Left lobe of liver (tissue), 2 donors: ENCODE measurements at regions not wholly inside any gene's neighbourhood (a gene's known extent, or its start where the extent isn't known, plus 50 kb on each side); places are given as distances from the start of the nearest gene placed in this dataset.

Experiments used
- ATAC-seq: fragments of 200-7000 bp; cut with Tn5 transposase; one replicate; pipeline ENCODE4 v1.9.1; 2020; ENCODE audit warnings: mild to moderate bottlenecking, moderate library complexity
- DNase-seq: peaks from one replicate; pipeline ENCODE4 v3.0.0-alpha.2; 2020; ENCODE audit warnings: low spot score
- donor health status: DM: no; HTN: no; CAD: no; lungs with moderate emphysema.
- donor health status: DM: no; HTN: yes; CAD: no.

DNA sequence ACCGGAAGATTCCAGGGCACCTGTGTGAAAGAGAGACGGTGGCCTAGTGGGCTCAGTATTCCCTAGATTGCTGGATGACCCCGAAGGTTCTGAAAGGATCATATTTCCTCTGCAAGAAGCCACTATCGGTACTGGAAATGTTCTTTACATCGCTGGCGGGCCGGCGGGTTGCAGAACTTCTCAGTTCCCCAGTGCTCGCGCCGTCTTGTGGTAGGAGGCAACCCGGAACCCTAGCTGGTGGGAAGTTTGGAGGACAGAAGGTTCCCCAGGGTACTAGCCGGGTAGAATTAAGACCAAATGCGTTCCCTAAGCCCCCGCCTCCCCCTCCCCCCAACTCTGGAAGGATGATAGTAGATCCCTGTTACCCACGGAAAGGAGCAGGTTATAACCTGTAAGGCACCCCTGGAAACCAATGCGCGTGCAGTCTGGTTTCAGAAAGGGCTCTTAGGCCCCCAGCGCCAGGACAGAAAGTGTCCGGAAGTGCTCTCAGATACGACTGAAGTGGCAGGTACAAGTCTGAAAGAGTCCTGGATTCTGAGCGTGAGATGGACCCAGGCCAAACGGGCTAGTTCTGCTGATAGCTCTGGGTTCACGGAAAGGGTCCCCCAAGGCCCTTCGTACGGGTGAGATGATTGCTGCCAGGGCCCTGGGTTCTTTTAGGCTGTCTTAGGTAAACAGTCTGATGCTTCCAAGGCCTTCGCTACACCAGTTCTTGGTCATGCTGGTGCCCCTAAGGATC is 61.7 kb upstream of the DCAF8L1 start:
- no peak for ATAC-seq
- no peak for DNase-seq

DNA sequence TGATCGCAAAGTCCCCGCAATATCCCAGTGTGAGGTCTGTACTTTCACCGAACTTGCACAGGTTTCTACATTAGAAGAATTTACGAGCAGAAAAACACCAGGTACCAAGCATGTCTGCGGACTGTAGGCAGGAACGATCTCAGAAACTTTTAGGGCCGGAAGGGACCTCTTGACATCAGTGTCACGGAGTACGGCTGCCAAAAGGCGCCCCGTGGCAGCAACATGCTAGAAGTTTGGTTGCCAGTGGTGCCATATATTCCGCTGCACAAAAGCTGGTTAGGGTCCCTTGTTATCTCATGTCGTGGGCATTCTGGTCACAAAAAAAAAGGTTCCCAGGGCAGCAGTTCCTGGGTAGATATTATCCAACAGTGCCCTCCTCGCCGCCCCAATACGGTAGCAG is 61.0 kb upstream of the DCAF8L1 start:
- DNase-seq (no peak), ATAC-seq (no peak)

DNA sequence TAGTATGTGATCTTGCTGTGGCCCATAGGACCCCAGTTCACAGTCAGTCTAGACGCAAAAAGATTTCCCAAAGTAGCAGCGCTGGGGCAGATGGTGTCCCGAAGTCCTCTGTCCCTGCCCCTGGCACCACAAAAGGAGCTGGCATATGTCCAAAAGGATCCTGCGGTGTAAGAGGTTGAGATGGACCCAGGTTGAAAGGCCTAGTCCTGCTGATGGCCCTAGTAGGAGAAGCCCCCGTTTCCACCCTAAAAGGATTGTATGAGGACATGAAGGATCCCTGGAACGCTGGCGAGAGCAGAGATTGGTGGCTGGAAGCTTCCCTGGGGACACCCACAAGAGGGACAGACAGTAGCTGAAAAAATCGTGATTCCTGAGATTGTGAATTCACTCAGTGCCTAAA is 58.0 kb upstream of the DCAF8L1 start:
- ATAC-seq (no peak), DNase-seq (no peak)
